Activated T-helper 1 cell treated with anti-CD3 and anti-CD28 coated beads, Interleukin-2, amount 50 U/mL, for 16 hours (primary cell): ENCODE measurements at regions not wholly inside any gene's neighbourhood (a gene's known extent, or its start where the extent isn't known, plus 50 kb on each side); places are given as distances from the start of the nearest gene placed in this dataset.
"Not testable (repeated sequence)": the region's sequence is repeated elsewhere in the genome, so short reads cannot be mapped to it uniquely, and the experiment has no call there.

Experiments
- DNase-seq, 2 donors: peaks; one replicate each; pipeline ENCODE4 v3.0.0-alpha.2; 2020; ENCODE audit warnings: low read depth in 1 of 2, low spot score in 1 of 2

DNA sequence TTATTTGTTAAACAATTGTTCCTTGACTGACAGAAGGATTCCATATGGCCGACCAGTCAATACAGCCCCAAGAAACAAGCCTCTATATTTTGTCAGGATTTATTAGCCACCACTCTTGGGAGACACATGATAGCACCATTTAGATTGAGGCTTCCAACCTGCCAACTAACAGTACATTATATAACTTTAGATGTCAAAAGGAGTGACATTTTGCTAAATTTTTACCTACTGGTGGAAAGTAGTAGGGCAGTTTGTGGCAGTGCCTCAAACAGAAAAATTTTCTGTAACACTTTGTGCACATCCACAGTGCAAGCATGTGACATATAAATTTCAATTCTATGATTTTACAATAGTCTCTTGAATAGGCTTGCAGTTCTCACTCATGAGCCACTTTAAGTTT, 464.0 kb downstream of the TRIB2 start:
- DNase-seq, result no peak

DNA sequence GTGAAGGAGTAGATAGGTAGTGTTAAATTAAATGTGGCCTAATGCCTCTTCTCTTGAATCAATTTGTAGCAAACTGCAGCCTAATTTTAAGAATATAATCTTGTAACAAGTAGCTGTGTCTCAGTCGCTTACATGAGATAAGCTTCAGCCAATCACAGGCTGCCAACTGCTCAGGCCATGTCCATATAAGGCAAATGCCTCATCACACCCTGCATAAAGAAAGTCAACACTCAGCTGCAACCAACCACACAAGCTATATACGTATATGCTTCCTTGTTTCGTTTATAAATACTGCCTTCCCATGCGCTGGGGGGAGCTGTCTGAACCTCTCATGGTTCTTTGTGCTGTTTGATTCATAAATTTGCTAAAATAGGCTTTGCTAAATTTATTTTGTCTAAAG, 476.3 kb downstream of the TRIB2 start:
- no peak for DNase-seq

DNA sequence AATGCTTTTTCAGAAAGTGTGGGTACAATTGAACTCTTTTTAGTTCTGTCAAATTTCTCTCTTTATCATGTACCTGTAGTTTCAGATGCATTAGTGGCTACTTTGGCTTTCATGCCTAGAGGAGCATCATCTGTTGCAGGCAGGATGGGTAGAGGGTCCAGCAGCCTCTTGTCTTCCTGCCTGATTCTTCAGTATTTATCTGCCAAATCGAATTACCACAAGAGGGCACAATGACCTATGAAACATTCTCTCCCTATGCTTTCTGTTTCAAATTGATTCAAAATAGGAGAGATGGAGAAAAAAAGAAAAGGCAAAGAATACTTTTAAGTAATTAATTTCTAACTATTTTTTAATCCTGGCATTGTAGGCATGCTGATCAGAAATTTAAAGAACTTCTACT, 477.2 kb downstream of the TRIB2 start:
- no peak for DNase-seq

DNA sequence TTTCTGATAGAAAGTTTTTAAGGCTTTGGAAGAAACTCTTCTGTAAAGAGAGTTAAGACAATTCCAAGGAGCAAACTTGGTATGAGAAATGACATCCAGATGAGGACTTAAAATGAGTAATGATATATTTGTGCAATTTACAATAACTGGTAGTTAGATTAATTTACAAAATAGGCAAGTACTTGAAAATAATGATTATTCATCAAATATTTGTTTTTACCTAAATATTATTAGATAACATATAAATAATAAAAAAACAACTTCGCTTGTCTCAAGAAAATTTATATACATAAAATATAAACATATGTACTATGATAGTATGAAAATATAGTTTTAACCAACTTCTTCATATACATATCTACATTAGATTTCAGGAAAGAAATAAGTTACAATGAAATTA, 478.5 kb downstream of the TRIB2 start:
- no peak for DNase-seq

DNA sequence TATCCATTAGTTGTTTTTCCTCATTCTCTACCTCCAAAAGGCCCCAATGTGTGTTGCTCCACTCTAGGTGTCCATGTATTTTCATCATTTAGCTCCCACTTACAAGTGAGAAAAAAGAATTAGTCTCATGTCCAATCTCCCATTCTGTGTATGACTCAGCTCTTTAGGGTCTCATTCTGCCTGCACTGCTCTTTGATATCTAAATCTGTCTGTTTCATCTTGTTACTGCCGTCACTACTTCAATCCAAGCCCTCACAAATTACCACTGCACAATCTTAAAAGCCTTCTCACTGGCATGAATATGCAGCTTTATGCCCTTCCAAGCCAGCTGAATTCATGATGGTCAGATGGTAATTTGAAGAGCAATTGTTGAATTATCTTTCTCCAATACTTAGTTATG, 480.5 kb downstream of the TRIB2 start:
- no peak for DNase-seq

DNA sequence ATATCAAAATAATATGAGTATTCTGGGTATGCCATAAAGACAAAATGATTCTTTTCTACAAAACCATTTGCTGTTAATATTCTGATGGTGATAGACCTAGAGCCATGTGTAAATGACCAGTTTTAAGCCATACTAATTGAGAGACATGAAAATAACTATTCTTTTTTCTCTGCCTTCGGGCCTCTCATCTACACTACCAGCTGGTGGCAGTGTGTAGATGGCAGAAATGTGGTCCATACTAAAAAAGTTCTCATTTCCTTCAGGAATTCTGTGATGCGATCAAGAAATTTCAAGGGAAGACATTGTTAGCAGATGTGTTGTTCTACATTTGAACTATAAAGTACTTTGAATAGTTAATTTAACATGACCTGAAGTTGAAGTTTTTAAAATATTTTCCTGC, 485.2 kb downstream of the TRIB2 start:
- no peak for DNase-seq

DNA sequence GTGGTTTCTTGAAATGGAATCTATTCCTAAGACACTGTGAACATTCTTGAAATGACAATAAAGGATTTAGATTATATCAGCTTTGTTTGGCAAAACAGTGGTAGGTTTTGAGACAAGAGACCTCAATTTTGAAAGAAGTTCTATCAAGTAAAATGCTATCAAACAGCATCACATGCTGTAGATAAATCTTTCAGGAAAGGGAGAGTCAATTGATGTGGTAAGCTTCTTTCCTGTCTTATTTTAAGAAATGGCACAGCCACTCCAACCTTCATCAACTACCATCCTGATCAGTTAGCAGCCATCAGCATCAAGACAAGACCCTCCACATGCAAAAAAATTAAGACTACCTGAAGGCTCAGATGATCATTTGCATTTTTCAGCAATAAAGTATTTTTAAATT, 495.4 kb downstream of the TRIB2 start:
- no peak for DNase-seq

DNA sequence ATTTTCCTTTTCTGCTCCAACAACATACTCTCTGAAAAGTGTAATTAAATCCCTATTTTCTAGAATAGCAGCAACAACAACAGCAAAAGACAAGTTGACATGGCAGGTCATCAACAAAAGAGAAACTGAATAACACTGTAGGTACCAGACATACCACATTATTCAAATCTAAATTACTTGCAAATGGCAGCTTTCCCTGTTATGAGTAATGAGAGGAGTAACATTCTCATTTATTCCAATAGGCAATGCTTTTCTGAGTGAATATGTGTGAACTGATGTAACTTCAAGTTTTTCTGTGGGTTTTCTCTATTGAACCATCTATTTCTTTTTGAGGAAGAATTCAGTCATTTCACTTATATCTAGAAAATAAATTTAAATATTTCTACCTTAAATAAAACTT, 501.5 kb downstream of the TRIB2 start:
- no peak for DNase-seq

DNA sequence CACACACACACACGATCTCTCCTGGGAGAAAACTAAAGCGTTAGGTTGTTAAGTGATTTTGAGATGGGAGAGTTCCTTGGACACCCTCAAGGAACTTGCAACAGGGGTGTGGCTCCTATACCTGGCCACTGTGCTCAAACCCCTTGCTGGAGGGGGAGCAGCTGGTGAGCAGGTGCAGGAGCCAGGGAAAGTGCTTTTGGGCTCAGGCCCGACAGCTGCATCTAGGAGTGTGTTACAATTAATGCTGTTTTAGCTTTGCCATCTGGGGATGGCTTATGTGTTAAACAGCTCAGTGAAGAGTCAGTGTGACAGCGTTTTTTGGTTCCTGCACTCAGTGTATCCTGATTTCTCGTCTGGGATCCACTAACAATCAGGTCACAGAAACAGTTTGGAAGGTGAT, 510.8 kb downstream of the TRIB2 start:
- DNase-seq, result no peak

DNA sequence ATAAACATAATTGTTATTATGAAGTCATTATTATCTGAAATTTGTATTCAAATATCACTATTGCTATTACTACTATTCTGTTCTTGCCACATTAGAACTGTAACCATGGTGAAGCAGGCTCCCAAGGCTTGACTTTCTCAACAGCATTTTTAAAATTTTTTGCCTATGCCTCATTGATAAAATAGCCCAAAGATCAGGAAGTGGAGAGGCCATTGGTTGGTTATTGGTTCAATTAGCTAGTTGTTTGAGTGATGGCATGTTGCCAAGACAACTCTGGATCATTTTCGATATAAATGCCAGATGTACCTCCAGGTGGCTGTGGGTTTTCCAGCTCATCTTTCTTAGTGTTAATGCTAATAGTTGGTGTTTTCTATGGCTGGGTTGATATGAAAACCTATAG, 513.5 kb downstream of the TRIB2 start:
- no peak for DNase-seq

DNA sequence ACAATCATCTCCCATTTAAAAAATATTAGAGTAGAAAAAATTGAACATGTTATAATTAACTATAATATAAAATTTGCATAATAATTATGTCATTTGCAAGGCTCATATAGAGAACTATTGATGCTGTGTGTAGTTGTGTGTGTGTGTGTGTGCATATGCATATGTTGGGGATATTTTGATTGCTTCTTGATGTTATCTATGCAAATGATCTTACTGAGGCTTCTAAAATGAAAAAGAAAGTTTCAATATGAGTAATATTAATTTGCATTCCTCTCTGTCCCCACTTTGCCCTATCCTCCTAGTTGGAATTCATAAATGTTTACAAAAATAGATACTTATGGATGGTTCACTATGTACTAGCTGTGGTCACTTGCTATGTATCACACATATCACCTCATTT, 523.3 kb downstream of the TRIB2 start:
- no peak for DNase-seq

DNA sequence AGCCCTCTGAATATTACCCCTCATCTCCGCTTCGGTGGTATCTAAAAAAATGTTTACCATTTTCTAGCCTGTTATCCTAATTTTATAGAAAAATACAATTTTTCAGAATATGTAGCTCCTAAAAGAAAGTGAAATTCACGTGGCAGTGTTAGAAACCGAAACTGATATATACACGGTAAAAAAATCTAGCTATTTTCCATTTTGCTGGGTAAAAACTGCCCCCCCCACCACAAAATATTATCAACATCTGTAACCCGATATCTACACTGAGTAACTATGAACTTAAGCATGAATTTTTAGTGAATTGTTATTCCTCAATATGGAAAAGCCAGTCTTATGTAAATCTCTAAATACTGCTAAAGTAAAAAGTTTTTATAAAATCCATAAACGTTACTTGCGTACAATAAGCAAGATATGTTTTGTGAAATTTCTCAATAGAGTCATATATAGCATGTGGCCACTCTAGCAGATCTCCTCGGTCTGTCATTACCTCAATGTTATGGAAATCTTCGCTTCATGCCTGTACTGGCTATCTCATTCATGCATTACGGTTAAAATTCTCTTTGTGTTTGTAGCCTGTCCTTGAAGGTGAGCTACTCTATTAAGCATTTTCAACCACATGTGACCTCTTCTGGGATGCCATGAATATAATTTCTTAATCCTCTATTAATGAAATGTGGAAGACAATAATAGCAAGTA, 524.2 kb downstream of the TRIB2 start:
- no peak for DNase-seq

DNA sequence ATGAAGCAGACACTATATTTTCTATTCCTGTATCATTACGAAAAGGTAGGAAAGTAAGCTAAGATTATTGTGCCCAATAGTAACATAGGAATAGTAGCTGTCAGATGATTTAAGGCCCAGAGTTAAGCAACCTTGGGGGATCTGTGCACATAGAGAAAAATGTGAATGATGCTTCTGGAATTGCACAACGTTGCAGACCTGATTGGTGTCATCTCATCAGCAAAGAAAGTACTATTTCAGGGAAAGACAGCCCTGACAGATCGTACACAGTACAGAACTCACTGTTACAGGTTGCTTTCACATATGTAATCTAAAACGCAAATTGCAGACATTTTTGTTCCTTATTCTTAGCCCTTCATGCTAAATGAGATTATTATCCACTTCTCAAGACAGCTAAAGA, 535.9 kb downstream of the TRIB2 start:
- no peak for DNase-seq

DNA sequence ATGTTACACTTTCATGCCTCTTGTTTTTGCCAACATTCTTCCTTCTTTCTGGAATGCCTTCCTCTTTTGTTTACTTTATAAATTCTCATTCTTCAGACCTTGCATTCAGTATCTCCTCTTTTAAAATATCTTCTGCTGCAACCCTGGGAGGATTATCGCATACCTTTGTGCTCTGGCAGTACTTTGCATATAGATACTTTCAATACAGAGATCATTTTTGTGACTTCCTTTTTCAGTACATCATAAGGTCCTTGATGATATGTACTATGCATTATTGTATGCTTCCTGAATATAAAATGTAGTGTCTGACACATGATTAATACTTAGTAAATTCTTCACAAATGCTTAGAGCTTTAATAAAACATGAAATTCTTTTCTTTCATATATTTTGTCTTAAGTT, 538.7 kb downstream of the TRIB2 start:
- DNase-seq, result no peak

DNA sequence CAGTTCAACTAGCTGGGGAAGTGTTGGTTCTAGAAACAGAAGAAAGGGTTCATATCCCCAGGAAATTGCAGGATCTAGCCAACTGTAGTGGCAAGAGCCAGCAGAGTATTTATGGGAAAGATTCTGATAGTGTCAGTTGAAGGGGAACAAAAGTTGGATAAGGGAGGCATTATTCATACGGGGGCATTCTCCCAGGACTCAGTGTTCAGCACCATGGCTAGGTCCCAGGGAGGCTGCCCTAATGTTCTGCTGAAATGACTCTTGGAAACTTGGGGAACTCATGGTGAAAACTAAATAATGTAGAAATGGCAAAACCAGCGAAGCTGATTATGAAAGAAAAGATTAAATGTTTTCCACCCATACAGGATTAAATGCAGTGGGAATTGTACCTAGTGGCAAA, 543.7 kb downstream of the TRIB2 start:
- DNase-seq, result no peak

DNA sequence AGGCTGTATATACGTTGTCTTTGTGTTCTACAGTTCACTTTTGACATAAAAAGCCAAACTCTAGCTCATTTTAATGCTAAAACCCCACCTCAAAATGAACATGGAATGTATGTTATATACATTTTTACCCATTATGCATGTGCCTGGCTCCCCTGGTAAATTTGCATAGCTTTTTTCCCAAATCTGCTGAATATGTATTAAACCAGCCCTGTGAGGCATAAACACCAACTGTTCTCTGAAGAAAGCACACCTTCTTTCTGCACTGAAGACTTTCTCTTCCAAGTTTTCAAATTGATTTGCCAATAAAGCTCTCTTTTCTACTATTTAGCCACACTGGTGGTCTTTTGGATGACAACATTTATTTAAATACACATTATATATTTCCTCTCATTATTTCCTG, 549.4 kb downstream of the TRIB2 start:
- no peak for DNase-seq

DNA sequence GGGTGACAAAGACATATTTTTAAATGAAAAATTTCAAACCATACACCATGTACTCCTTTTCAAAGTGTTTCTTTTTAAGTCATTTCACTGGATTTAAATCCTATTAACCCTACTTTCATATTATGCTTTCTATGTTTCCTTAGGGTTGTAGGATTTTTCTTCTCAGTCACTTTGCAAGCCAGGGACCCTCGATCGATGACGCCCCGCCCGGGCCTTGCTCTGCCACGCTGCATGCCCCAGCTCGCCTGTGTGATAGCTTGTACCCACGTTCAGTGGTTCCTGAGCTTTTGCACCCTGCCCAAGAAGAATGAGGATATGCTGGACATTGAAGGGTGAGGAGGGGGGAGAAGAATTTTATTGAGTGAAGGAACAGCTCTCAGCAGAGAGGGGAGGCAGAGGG, 568.0 kb downstream of the TRIB2 start:
- DNase-seq, result no peak

DNA sequence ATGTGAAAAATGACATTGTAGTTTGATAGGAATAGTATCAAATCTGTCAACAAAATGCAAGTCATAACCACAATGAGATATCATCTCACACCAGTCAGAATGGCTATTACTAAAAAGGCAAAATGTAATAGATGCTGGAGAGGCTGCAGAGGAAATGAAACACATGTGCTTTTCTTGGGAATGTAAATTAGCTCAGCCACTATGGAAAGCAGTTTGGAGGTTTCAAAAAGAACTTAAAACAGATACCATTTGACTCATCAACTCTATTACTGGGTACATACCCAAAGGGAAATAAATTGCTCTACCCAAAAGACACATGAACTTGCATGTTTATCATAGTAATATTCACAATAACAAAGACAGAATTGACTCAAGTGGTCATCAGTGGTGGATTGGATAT, 572.6 kb downstream of the TRIB2 start:
- DNase-seq, result no peak

DNA sequence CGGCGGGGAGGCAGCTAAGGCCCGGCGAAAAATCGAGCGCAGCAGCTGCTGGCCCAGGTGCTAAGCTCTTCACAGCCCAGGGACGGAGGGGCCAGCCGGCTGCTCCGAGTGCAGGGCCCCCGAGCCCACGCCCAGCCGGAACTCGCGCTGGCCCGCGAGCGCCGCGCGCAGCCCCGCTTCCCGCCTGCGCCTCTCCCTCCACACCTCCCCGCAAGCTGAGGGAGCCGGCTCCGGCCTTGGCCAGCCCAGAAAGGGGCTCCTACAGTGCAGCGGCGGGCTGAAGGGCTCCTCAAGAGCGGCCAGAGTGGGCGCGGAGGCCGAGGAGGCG, 591.7 kb downstream of the TRIB2 start:
- DNase-seq, result not testable (repeated sequence)

DNA sequence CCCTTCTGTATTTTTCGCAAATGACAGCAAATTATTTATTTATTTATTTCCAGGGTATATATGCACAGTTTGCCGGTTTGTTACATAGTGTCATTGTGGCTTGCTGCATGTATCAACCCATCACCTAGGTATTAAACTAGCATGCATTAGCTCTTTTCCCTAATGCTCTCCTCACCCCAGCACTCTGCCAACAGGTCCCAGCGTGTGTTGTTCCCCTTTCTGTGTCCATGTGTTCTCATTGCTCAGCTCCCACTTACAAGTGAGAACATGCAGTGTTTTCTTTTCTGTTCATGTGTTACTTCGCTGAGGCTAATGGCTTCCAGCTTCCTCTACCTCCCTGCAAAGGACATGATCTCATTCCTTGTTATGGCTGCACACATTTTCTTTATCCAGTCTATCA, 592.3 kb downstream of the TRIB2 start:
- no peak for DNase-seq

DNA sequence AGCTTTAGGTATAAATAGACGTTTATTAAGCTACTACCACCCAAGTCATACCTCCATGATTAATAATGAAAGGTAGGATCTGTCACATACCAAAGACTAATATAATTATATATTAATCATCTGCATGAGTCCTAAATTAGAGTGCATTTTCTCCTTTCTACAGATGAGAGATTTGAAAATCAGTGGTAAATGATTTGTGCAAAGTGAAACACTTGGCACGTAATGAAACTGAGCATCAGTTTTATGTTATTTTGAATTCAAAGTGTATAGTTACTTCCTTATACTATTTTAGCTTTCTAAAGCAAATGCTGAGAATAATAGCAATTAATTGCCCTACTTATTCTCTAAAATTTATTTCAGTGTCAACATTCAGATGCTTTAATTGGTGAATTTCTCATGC, 615.3 kb downstream of the TRIB2 start:
- no peak for DNase-seq

DNA sequence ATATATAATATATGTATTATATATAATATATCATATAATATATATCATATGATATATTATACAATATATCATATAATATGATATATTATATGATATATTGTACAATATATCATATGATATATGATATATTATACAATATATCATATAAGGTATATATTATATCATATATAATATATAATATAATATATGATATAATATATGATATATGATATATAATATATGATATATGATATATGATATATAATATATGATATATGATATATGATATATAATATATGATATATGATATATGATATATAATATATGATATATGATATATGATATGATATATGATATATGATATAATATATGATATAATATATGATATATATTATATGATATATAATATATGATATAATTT, 617.3 kb downstream of the TRIB2 start:
- not testable (repeated sequence) for DNase-seq

DNA sequence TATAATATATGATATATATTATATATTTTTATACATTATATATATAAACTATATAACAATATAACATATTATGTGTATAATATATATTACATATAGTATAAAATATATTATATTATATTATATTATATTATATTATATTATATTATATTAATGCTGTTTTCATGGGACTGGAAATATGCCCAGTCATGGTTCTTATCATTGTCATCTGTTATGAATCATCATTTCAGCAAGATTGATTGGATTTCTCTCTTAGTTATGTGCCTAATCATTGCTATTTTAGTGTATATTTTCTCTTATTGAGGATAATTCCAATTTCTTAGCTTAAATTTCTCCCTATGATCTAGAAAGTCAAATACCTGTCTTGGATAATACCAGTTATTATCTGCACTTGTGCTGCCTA, 617.8 kb downstream of the TRIB2 start:
- DNase-seq, result no peak
